ENCODE measurements at regions not wholly inside any gene's neighbourhood (a gene's known extent, or its start where the extent isn't known, plus 50 kb on each side); places are given as distances from the start of the nearest gene placed in this dataset.

- H3K9me3 ChIP-seq (ENCODE audit: insufficient read depth, low read depth): no peaks in the 10 kb centered on the region
- no peak for TF ChIP-seq EZH2 (IDR thresholded peaks at IDR 0.05; ENCODE audit: low read depth)
- TF ChIP-seq CTCF (conservative IDR thresholded peaks at IDR 0.05): no peak; the same call in 1 of the 2 replicates
- H3K27me3 ChIP-seq (ENCODE audit: insufficient read depth, low read depth): no peaks in the 10 kb centered on the region
- no peak overlapping the region for H3K4me3 ChIP-seq
- H3K27ac ChIP-seq: no peak overlapping the region
- H3K4me2 ChIP-seq: no peak overlapping the region
- H3K36me3 ChIP-seq (ENCODE audit: low read depth): no peaks in the 10 kb centered on the region
- CTCF ChIA-PET: interaction anchor here (1.3 kb wide), 1 partner anchor 30 kb away, joined by 8 read pairs; no protein-coding TSS in a partner anchor
- no peaks in the 10 kb centered on the region for H3K79me2 ChIP-seq (ENCODE audit: low read depth)
- H3K4me1 ChIP-seq (replicated peaks; ENCODE audit: insufficient read depth): peaks cover 6% of the 10 kb centered on the region; the same call in 1 of the 2 replicates
- POLR2A ChIA-PET (ENCODE audit: unreplicated experiment): interaction anchor here (0.5 to 0.7 kb wide), 2 partner anchors 51 to 1869 kb away, joined by 5 to 12 read pairs; no protein-coding TSS in a partner anchor
- intact Hi-C loops (cut with micrococcal nuclease; ENCODE audit: unreplicated experiment): no loop called here
- H4K20me1 ChIP-seq (ENCODE audit: insufficient read depth): no peaks in the 10 kb centered on the region
- BruUV-seq (replicated peaks): no TSS peak
- H2AFZ ChIP-seq: no peak overlapping the region
- H3K9me2 ChIP-seq (ENCODE audit: insufficient read depth): no peaks in the 10 kb centered on the region
- peak; percentile 56 to 72 for DNase-seq
- peaks cover 5% of the 10 kb centered on the region; the same call in 1 of the 2 replicates for H3F3A ChIP-seq (ENCODE audit: insufficient read depth, low read depth)
Measured at GRCh38 chr3:128554100-128554464, 61.1 kb upstream of the GATA2 start.

- intact Hi-C loops (cut with micrococcal nuclease; ENCODE audit: unreplicated experiment): no loop called here
- Histone ChIP-seq H3K4me2 (no peak overlapping the region), H3F3A (ENCODE audit: insufficient read depth, low read depth) (peaks cover 5% of the 10 kb centered on the region; the same call in 1 of the 2 replicates), H3K9me3 (ENCODE audit: insufficient read depth, low read depth) (no peaks in the 10 kb centered on the region), H2AFZ (no peak overlapping the region), H3K4me1 (replicated peaks; ENCODE audit: insufficient read depth) (0 out of 2 replicates have a peak, but pooled peaks cover 6% of the 10 kb centered on the region), H3K9me2 (ENCODE audit: insufficient read depth) (no peaks in the 10 kb centered on the region), H3K4me3 (no peak overlapping the region), H3K27me3 (ENCODE audit: insufficient read depth, low read depth) (no peaks in the 10 kb centered on the region), H3K36me3 (ENCODE audit: low read depth) (no peaks in the 10 kb centered on the region), H3K27ac (no peak overlapping the region), H4K20me1 (ENCODE audit: insufficient read depth) (no peaks in the 10 kb centered on the region), H3K79me2 (ENCODE audit: low read depth) (no peaks in the 10 kb centered on the region)
- DNase-seq: no peak
- TF ChIP-seq EZH2 (IDR thresholded peaks at IDR 0.05; ENCODE audit: low read depth) (no peak), CTCF (conservative IDR thresholded peaks at IDR 0.05) (no peak)
- CTCF ChIA-PET: interaction anchor here (1.3 kb wide), 1 partner anchor 31 kb away, joined by 8 read pairs; no protein-coding TSS in a partner anchor
- no TSS peak for BruUV-seq (replicated peaks)
- POLR2A ChIA-PET (ENCODE audit: unreplicated experiment): interaction anchor here (0.7 kb wide), 1 partner anchor 1868 kb away, joined by 12 read pairs; no protein-coding TSS in a partner anchor
Measured at GRCh38 chr3:128553560-128553959, 60.6 kb upstream of the GATA2 start.

- Histone ChIP-seq H3K27ac (no peak overlapping the region), H3F3A (ENCODE audit: insufficient read depth, low read depth) (peaks cover 5% of the 10 kb centered on the region; the same call in 1 of the 2 replicates), H3K27me3 (ENCODE audit: insufficient read depth, low read depth) (no peaks in the 10 kb centered on the region), H2AFZ (no peak overlapping the region), H3K4me1 (replicated peaks; ENCODE audit: insufficient read depth) (0 out of 2 replicates have a peak, but pooled peaks cover 6% of the 10 kb centered on the region), H3K79me2 (ENCODE audit: low read depth) (no peaks in the 10 kb centered on the region), H3K4me2 (no peak overlapping the region), H3K36me3 (ENCODE audit: low read depth) (no peaks in the 10 kb centered on the region), H3K4me3 (no peak overlapping the region), H4K20me1 (ENCODE audit: insufficient read depth) (no peaks in the 10 kb centered on the region), H3K9me2 (ENCODE audit: insufficient read depth) (no peaks in the 10 kb centered on the region), H3K9me3 (ENCODE audit: insufficient read depth, low read depth) (no peaks in the 10 kb centered on the region)
- POLR2A ChIA-PET (ENCODE audit: unreplicated experiment): no interaction called here
- DNase-seq: no peak
- TF ChIP-seq EZH2 (IDR thresholded peaks at IDR 0.05; ENCODE audit: low read depth) (no peak), CTCF (conservative IDR thresholded peaks at IDR 0.05) (no peak)
- BruUV-seq (replicated peaks): no TSS peak
- intact Hi-C loops (cut with micrococcal nuclease; ENCODE audit: unreplicated experiment): no loop called here
- CTCF ChIA-PET: no interaction called here
Measured at GRCh38 chr3:128551867-128552266, 58.9 kb upstream of the GATA2 start.

Data from PC-9 (cell line).